ENCODE measurements at regions not wholly inside any gene's neighbourhood (a gene's known extent, or its start where the extent isn't known, plus 50 kb on each side); places are given as distances from the start of the nearest gene placed in this dataset.
A peak's percentile ranks its signal among the peaks of the same experiment; 100 is the strongest.

DNA sequence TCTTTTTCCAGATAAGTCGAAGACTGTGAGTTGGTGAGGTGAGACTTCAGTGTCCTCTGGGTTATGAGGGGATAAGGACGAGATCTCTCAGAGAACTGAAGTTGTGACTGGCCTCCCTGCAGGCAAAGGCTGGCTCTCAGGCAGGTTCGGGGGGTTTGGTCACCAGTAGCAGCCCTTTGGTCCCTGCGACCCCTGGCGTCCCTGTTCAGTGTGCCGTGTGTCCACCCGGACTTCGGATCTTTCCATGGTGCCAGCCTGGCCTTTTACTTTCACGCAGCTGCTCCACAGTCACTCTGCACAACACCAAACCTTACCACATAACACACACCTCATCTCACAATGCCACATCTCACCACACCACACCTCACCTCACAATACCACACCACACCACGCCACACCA, 131.9 kb downstream of the ERMARD start:
- POLR2A ChIA-PET, result no interaction called here
- 95% methylated on average over 7 of the region's 10 CpGs for WGBS (ENCODE audit: insufficient coverage)
- CTCF ChIA-PET, result no interaction called here

DNA sequence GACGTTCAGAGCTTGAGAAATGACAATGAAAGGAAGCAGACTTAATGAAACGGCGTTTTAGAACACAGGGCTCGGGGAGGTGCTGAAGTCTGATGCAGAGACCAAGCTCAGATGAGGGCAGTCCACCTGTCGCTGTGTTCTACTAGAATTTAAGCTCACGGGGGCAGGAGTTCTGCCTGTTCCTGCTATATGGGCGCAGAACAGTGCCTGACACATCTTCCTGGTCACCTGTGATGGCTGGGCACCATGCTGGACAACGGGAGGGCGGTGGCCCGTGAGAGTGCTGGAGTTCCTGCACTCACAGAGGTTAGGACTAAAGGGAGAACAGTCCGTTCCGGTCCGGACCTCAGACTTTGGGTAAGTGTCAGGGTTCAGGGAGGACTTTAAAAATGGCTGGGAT, 130.6 kb downstream of the ERMARD start:
- peaks cover 0 to 25% (median 4%) of the 10 kb centered on the region in 5 experiments for H3K27me3 ChIP-seq (replicated peaks in 2 of 5; ENCODE audit: control insufficient read depth in 4 of 5, insufficient read depth in 5 of 5, low read length in 4 of 5)
- DNase-seq, result no peak
- peaks cover 0 to 7% (median 0%) of the 10 kb centered on the region in 5 experiments for H3K9me3 ChIP-seq (ENCODE audit: control extremely low read depth in 1 of 5, control insufficient read depth in 4 of 5, insufficient read depth in 2 of 5, low read depth in 1 of 5, low read length in 4 of 5)
- ChIA-PET CTCF (interaction anchor here (1.2 kb wide), 1 partner anchor 51 kb away, joined by 4 read pairs; no protein-coding TSS in a partner anchor), POLR2A (no interaction called here)
- no peaks in the 10 kb centered on the region for H3K36me3 ChIP-seq (ENCODE audit: control insufficient read depth in 4 of 4, insufficient read depth in 4 of 4, low read length in 3 of 4)
- 80% methylated on average over 13 of the region's 13 CpGs for WGBS (ENCODE audit: insufficient coverage)
- no peak overlapping the region for H3K4me3 ChIP-seq (ENCODE audit: control insufficient read depth in 1 of 7, extremely low read depth in 1 of 7, insufficient read depth in 4 of 7, low read depth in 2 of 7, low read length in 6 of 7)
- no peak overlapping the region for H3K27ac ChIP-seq (ENCODE audit: insufficient read depth in 1 of 2, low read depth in 1 of 2, low read length in 2 of 2, poor library complexity in 1 of 2, severe bottlenecking in 2 of 2)
- no peaks in the 10 kb centered on the region for H3K4me1 ChIP-seq (ENCODE audit: control extremely low read depth in 1 of 4, control insufficient read depth in 4 of 4, insufficient read depth in 4 of 4, low read length in 3 of 4)

More for the DNA sequence above, 131.9 kb downstream of the ERMARD start:
- Histone ChIP-seq H3K36me3 (ENCODE audit: control insufficient read depth in 4 of 4, insufficient read depth in 4 of 4, low read length in 3 of 4) (no peaks in the 10 kb centered on the region), H3K9me3 (ENCODE audit: control extremely low read depth in 1 of 5, control insufficient read depth in 4 of 5, insufficient read depth in 2 of 5, low read depth in 1 of 5, low read length in 4 of 5) (peaks cover 0 to 7% (median 0%) of the 10 kb centered on the region in 5 experiments), H3K27ac (ENCODE audit: insufficient read depth in 1 of 2, low read depth in 1 of 2, low read length in 2 of 2, poor library complexity in 1 of 2, severe bottlenecking in 2 of 2) (no peak overlapping the region), H3K4me3 (ENCODE audit: control insufficient read depth in 1 of 7, extremely low read depth in 1 of 7, insufficient read depth in 4 of 7, low read depth in 2 of 7, low read length in 6 of 7) (no peak overlapping the region), H3K4me1 (ENCODE audit: control extremely low read depth in 1 of 4, control insufficient read depth in 4 of 4, insufficient read depth in 4 of 4, low read length in 3 of 4) (no peaks in the 10 kb centered on the region), H3K27me3 (replicated peaks in 2 of 5; ENCODE audit: control insufficient read depth in 4 of 5, insufficient read depth in 5 of 5, low read length in 4 of 5) (peaks cover 0 to 25% (median 8%) of the 10 kb centered on the region in 5 experiments)
- DNase-seq, result no peak

GRCh38 chr6:169881398-169881797, 130.0 kb downstream of the ERMARD start:
- Histone ChIP-seq H3K27ac (ENCODE audit: insufficient read depth in 1 of 2, low read depth in 1 of 2, low read length in 2 of 2, poor library complexity in 1 of 2, severe bottlenecking in 2 of 2) (no peak overlapping the region), H3K27me3 (replicated peaks in 2 of 5; ENCODE audit: control insufficient read depth in 4 of 5, insufficient read depth in 5 of 5, low read length in 4 of 5) (peaks cover 0 to 25% (median 4%) of the 10 kb centered on the region in 5 experiments), H3K4me1 (ENCODE audit: control extremely low read depth in 1 of 4, control insufficient read depth in 4 of 4, insufficient read depth in 4 of 4, low read length in 3 of 4) (no peaks in the 10 kb centered on the region), H3K36me3 (ENCODE audit: control insufficient read depth in 4 of 4, insufficient read depth in 4 of 4, low read length in 3 of 4) (no peaks in the 10 kb centered on the region), H3K4me3 (ENCODE audit: control insufficient read depth in 1 of 7, extremely low read depth in 1 of 7, insufficient read depth in 4 of 7, low read depth in 2 of 7, low read length in 6 of 7) (no peak overlapping the region), H3K9me3 (ENCODE audit: control extremely low read depth in 1 of 5, control insufficient read depth in 4 of 5, insufficient read depth in 2 of 5, low read depth in 1 of 5, low read length in 4 of 5) (peaks cover 0 to 7% (median 0%) of the 10 kb centered on the region in 5 experiments)
- ChIA-PET POLR2A (no interaction called here), CTCF (interaction anchor here (1.2 kb wide), 1 partner anchor 50 kb away, joined by 4 read pairs; no protein-coding TSS in a partner anchor)
- 90% methylated on average over 10 of the region's 10 CpGs for WGBS (ENCODE audit: insufficient coverage)
- no peak for DNase-seq

GRCh38 chr6:169880516-169880915, 129.1 kb downstream of the ERMARD start:
- Histone ChIP-seq H3K4me3 (ENCODE audit: control insufficient read depth in 1 of 7, extremely low read depth in 1 of 7, insufficient read depth in 4 of 7, low read depth in 2 of 7, low read length in 6 of 7) (no peak overlapping the region), H3K27me3 (replicated peaks in 2 of 5; ENCODE audit: control insufficient read depth in 4 of 5, insufficient read depth in 5 of 5, low read length in 4 of 5) (peaks cover 0 to 25% (median 4%) of the 10 kb centered on the region in 5 experiments), H3K36me3 (ENCODE audit: control insufficient read depth in 4 of 4, insufficient read depth in 4 of 4, low read length in 3 of 4) (no peaks in the 10 kb centered on the region), H3K4me1 (ENCODE audit: control extremely low read depth in 1 of 4, control insufficient read depth in 4 of 4, insufficient read depth in 4 of 4, low read length in 3 of 4) (no peaks in the 10 kb centered on the region), H3K27ac (ENCODE audit: insufficient read depth in 1 of 2, low read depth in 1 of 2, low read length in 2 of 2, poor library complexity in 1 of 2, severe bottlenecking in 2 of 2) (no peak overlapping the region), H3K9me3 (ENCODE audit: control extremely low read depth in 1 of 5, control insufficient read depth in 4 of 5, insufficient read depth in 2 of 5, low read depth in 1 of 5, low read length in 4 of 5) (peaks cover 0 to 10% (median 3%) of the 10 kb centered on the region in 5 experiments)
- no peak for DNase-seq
- ChIA-PET CTCF (no interaction called here), POLR2A (no interaction called here)
- 97% methylated on average over 6 of the region's 6 CpGs for WGBS (ENCODE audit: insufficient coverage)

DNA sequence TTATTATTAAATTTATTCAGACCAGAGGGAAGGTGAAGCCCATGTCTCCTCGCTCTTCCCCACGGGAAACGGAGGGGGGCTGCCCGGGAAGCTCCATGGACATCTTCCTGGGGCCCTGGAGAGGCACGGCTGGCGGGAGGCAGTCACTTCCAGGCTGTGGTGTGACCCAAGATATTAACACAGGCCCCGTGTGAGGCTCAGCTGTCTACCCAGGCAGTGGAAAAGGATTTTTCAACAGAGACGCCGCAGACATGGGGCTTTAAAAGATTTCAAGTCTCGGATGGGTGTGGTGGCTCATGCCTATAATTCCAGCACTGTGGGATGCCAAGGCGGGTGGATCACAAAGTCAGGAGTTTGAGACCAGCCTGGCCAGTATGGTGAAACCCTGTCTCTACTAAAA, 117.9 kb downstream of the ERMARD start:
- Histone ChIP-seq H3K4me1 (ENCODE audit: control extremely low read depth in 1 of 4, control insufficient read depth in 4 of 4, insufficient read depth in 4 of 4, low read length in 3 of 4) (peaks cover 0 to 6% (median 4%) of the 10 kb centered on the region in 4 experiments), H3K9me3 (ENCODE audit: control extremely low read depth in 1 of 5, control insufficient read depth in 4 of 5, insufficient read depth in 2 of 5, low read depth in 1 of 5, low read length in 4 of 5) (peaks cover 0 to 4% (median 0%) of the 10 kb centered on the region in 5 experiments), H3K27ac (ENCODE audit: insufficient read depth in 1 of 2, low read depth in 1 of 2, low read length in 2 of 2, poor library complexity in 1 of 2, severe bottlenecking in 2 of 2) (no peak overlapping the region), H3K4me3 (ENCODE audit: control insufficient read depth in 1 of 7, extremely low read depth in 1 of 7, insufficient read depth in 4 of 7, low read depth in 2 of 7, low read length in 6 of 7) (no peak overlapping the region), H3K36me3 (ENCODE audit: control insufficient read depth in 4 of 4, insufficient read depth in 4 of 4, low read length in 3 of 4) (no peaks in the 10 kb centered on the region), H3K27me3 (replicated peaks in 2 of 5; ENCODE audit: control insufficient read depth in 4 of 5, insufficient read depth in 5 of 5, low read length in 4 of 5) (no peaks in the 10 kb centered on the region)
- WGBS (ENCODE audit: insufficient coverage), result 96% methylated on average over 11 of the region's 11 CpGs
- no peak for DNase-seq
- ChIA-PET POLR2A (no interaction called here), CTCF (no interaction called here)

GRCh38 chr6:169868458-169868857, 117.0 kb downstream of the ERMARD start:
- ChIA-PET POLR2A (interaction anchor here (0.6 kb wide), 1 partner anchor 394 kb away, joined by 5 read pairs; no protein-coding TSS in a partner anchor), CTCF (no interaction called here)
- 63% methylated on average over 17 of the region's 19 CpGs for WGBS (ENCODE audit: insufficient coverage)
- peak; percentile 25 to 84 (median 82) for DNase-seq
- H3K4me1 ChIP-seq (ENCODE audit: control extremely low read depth in 1 of 4, control insufficient read depth in 4 of 4, insufficient read depth in 4 of 4, low read length in 3 of 4), result peaks cover 0 to 6% (median 4%) of the 10 kb centered on the region in 4 experiments
- H3K4me3 ChIP-seq (ENCODE audit: control insufficient read depth in 1 of 7, extremely low read depth in 1 of 7, insufficient read depth in 4 of 7, low read depth in 2 of 7, low read length in 6 of 7), result no peak overlapping the region
- H3K36me3 ChIP-seq (ENCODE audit: control insufficient read depth in 4 of 4, insufficient read depth in 4 of 4, low read length in 3 of 4), result no peaks in the 10 kb centered on the region
- H3K27me3 ChIP-seq (replicated peaks in 2 of 5; ENCODE audit: control insufficient read depth in 4 of 5, insufficient read depth in 5 of 5, low read length in 4 of 5), result no peaks in the 10 kb centered on the region
- peaks cover 0 to 4% (median 0%) of the 10 kb centered on the region in 5 experiments for H3K9me3 ChIP-seq (ENCODE audit: control extremely low read depth in 1 of 5, control insufficient read depth in 4 of 5, insufficient read depth in 2 of 5, low read depth in 1 of 5, low read length in 4 of 5)
- H3K27ac ChIP-seq (ENCODE audit: insufficient read depth in 1 of 2, low read depth in 1 of 2, low read length in 2 of 2, poor library complexity in 1 of 2, severe bottlenecking in 2 of 2), result no peak overlapping the region

DNA sequence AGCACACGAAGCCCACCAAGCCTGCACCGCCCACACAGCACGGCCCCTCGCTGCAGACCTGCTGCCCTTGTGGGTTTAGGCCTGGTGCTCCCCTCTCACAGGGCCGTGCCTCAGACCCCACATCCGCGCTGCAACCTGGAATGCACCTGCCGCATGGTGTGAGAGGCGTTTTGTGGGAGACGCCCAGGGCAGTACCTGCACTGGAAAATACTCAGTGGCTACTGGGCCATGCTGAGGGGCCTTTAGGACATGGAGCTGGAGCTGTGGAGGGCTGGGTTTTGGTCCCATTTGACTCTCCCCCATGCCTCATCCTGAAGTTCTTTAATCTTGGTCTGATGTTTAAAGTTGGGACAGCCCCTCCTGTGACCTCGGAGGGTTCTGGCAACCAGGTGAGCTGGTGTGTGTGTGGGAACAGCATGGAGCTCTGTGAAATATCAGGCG, 116.3 kb downstream of the ERMARD start:
- ChIA-PET POLR2A (interaction anchor here (0.6 kb wide), 1 partner anchor 395 kb away, joined by 5 read pairs; no protein-coding TSS in a partner anchor), CTCF (interaction anchor here (1.0 kb wide), 1 partner anchor 25 kb away, joined by 3 read pairs; no protein-coding TSS in a partner anchor)
- peak overlapping the region in 1 of 7 experiments; percentile 36 for H3K4me3 ChIP-seq (ENCODE audit: control insufficient read depth in 1 of 7, extremely low read depth in 1 of 7, insufficient read depth in 4 of 7, low read depth in 2 of 7, low read length in 6 of 7)
- no peaks in the 10 kb centered on the region for H3K27me3 ChIP-seq (replicated peaks in 2 of 5; ENCODE audit: control insufficient read depth in 4 of 5, insufficient read depth in 5 of 5, low read length in 4 of 5)
- H3K4me1 ChIP-seq (ENCODE audit: control extremely low read depth in 1 of 4, control insufficient read depth in 4 of 4, insufficient read depth in 4 of 4, low read length in 3 of 4), result peaks cover 0 to 6% (median 4%) of the 10 kb centered on the region in 4 experiments
- WGBS (ENCODE audit: insufficient coverage), result 100% methylated on average over 5 of the region's 12 CpGs
- H3K9me3 ChIP-seq (ENCODE audit: control extremely low read depth in 1 of 5, control insufficient read depth in 4 of 5, insufficient read depth in 2 of 5, low read depth in 1 of 5, low read length in 4 of 5), result peaks cover 0 to 4% (median 0%) of the 10 kb centered on the region in 5 experiments
- H3K27ac ChIP-seq (ENCODE audit: insufficient read depth in 1 of 2, low read depth in 1 of 2, low read length in 2 of 2, poor library complexity in 1 of 2, severe bottlenecking in 2 of 2), result no peak overlapping the region
- no peaks in the 10 kb centered on the region for H3K36me3 ChIP-seq (ENCODE audit: control insufficient read depth in 4 of 4, insufficient read depth in 4 of 4, low read length in 3 of 4)
- DNase-seq, result no peak
